LNCAP (cell line): ENCODE measurements at regions not wholly inside any gene's neighbourhood (a gene's known extent, or its start where the extent isn't known, plus 50 kb on each side); places are given as distances from the start of the nearest gene placed in this dataset.

Experiments
- CTCF ChIP-seq: fragments of 450-650 bp; IDR thresholded peaks from 2 replicates; pipeline ENCODE4 v1.5.1; 2017; ENCODE audit warnings: mild to moderate bottlenecking

- TF ChIP-seq CTCF, result no peak
Observed at GRCh38 chr11:92449222-92449621, 224.6 kb downstream of the FAT3 start.

GRCh38 chr11:92449780-92450179 lies 225.2 kb downstream of the FAT3 start:
- TF ChIP-seq CTCF, result no peak

GRCh38 chr11:92451063-92451462 lies 226.4 kb downstream of the FAT3 start:
- no peak for TF ChIP-seq CTCF

- no peak for TF ChIP-seq CTCF
Observed at GRCh38 chr11:92453055-92453454, 228.4 kb downstream of the FAT3 start.

- no peak for TF ChIP-seq CTCF
Observed at GRCh38 chr11:92455210-92455790, 230.7 kb downstream of the FAT3 start.

- TF ChIP-seq CTCF, result no peak
Observed at GRCh38 chr11:92457250-92457649, 232.6 kb downstream of the FAT3 start.

GRCh38 chr11:92458486-92458885 lies 233.9 kb downstream of the FAT3 start:
- no peak for TF ChIP-seq CTCF

- TF ChIP-seq CTCF, result no peak
Observed at GRCh38 chr11:92460213-92460612, 235.6 kb downstream of the FAT3 start.
